DMS53 treated with DMSO at 0.1 percent for 48 hours (cell line): ENCODE measurements at regions not wholly inside any gene's neighbourhood (a gene's known extent, or its start where the extent isn't known, plus 50 kb on each side); places are given as distances from the start of the nearest gene placed in this dataset.
"Not testable (repeated sequence)": the region's sequence is repeated elsewhere in the genome, so short reads cannot be mapped to it uniquely, and the experiment has no call there.

ENCODE experiments used
- DNase-seq: peaks from one replicate; lab custom pipeline; 2025; ENCODE audit not compliant: unreplicated experiment; lab: John Stamatoyannopoulos, UW

GRCh38 chr6:113070681-113071080 lies 723.6 kb downstream of the RFPL4B start:
- DNase-seq, result not testable (repeated sequence)

DNA sequence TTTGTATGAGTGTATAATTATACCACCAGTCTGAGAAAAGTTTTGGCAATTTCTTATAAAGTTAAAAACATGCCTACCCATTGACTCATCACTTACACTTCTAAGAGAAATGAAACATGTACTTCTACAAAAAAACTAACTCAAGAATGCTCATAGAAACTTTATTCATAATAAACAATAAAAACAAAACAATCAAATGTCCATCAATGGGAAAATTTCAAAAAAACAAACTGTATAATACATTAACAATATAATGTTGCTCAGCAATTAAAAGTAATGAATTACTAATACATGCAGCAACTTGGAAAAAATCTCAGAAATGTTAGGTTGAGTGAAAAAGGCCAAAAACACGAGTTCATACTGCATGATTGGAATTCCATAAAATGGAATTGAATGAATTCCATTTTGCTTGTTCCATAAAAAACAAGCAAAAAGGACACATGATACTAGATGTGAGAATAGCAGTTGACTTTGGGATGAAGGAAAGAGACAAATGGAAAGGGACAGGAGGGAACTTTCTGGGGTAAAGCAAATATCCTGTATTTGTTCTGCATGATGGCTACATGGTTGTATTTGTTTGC lies 726.6 kb downstream of the RFPL4B start:
- DNase-seq, result peak; percentile 29

DNA sequence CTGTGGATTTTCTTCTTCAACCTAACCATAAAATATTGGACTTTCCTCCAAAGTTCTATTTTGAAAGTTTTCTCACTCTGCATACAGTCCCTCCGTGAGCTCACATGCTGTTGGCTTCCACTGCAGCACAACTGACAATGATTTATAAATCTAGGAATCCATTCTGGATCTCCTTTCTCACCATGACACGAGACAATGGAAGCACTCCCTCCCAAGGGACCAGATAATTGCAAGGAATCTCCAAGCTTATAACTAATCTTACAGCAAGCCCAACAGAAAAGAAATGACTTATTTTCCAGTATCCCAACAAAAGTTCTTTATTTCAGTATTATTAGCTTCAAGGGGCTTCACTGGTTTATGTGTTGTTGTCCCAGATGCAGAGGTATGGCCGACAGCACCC lies 729.0 kb downstream of the RFPL4B start:
- no peak for DNase-seq

GRCh38 chr6:113076816-113077215 lies 729.7 kb downstream of the RFPL4B start:
- no peak for DNase-seq

DNA sequence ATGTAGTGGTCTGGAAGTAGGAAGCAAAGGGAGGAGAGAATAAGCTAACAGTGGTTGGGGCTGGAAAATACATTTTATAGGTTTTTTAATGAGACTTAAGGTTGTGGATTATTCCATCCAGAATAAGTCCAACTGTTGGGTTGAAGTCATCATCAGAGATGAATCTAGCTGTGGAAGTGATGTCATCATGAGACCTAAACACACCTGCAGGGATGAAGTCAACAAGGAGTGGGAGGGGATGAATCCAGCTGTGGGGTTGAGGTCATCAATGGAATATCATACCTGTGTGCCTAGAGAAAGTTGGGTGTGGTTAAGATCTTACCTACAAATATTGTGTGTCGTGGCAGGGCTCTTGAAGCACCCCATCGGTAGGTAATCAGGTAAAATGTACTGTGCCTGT lies 730.7 kb downstream of the RFPL4B start:
- DNase-seq, result no peak

DNA sequence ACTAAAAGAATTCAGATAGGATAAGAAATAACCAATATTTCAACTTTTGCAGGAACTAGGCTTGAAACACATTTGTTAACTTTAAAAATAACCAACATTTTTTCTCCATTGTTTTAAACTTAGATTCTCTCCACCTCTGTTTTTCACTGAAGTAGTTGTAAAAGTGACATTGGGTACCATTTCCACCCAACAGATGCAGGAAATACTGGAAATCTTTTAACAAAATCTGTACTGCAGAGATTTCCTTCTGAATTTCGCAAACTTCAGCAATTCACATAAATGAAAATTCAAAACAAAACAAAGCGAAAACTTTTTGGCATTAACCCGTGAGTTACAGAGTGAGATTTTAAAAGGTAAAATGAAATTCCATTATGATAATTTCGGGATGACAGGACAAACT lies 731.7 kb downstream of the RFPL4B start:
- DNase-seq, result no peak

GRCh38 chr6:113082745-113083144 lies 735.6 kb downstream of the RFPL4B start:
- no peak for DNase-seq

DNA sequence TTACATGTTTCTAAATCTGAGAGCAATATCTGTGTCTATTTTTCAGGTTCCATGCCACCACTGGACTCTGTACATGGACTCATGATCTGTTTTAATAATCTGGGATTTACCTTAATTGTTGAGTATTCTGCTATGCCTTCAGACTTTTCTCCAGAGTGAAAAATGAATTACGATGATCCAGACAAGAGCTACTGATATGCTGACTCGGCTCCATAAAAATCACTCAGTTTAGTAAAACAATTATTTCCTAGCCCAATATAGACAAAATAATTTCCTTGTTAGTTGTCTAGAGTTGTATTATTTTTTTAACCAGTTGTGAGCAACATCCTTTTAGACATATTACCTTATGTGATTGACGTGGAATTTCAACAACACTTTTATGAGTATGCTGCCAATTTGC lies 736.8 kb downstream of the RFPL4B start:
- DNase-seq, result no peak

- DNase-seq, result no peak
These were observed 741.9 kb downstream of the RFPL4B start for GRCh38 chr6:113089056-113089455.

DNA sequence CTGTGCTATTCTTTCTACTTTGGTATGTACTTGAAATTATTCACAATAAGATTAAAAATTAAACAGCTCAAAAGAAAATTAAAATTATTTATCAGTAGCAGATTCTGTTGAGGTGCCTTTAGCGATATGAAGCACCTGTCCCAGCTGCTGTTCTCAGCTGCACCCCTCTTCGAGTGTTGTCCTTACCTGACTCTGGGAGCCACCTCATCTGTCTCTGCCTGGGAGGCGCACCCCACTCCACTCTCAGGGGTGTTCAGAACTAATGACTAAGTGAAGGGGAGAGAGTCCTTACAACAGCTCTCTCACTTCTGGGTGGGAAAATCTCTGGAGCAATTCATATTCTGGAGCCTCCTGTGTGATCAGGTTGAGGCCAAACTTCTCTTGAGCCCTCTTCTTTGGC lies 745.7 kb downstream of the RFPL4B start:
- DNase-seq, result no peak

GRCh38 chr6:113094779-113095178 lies 747.6 kb downstream of the RFPL4B start:
- DNase-seq, result no peak

GRCh38 chr6:113095841-113096240 lies 748.7 kb downstream of the RFPL4B start:
- DNase-seq, result no peak

DNA sequence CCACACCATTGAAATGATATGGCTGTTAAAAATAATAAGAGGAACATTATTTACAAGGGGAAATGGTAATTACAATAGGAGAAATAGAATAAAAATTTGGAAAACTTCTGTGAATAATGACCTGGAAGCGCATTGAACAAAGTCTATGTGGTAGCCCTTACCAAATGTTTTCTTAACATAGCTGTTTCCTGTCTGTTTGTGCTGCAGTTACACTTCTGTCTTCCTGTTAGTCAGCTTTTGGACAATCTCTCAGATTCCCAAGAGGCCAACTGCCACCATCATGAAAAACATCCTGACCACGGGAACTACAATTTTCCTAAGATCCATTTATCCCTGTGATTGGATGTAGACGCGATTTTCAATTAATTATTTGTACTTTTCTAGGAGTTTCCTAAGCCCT lies 754.4 kb upstream of the MARCKS start:
- no peak for DNase-seq

DNA sequence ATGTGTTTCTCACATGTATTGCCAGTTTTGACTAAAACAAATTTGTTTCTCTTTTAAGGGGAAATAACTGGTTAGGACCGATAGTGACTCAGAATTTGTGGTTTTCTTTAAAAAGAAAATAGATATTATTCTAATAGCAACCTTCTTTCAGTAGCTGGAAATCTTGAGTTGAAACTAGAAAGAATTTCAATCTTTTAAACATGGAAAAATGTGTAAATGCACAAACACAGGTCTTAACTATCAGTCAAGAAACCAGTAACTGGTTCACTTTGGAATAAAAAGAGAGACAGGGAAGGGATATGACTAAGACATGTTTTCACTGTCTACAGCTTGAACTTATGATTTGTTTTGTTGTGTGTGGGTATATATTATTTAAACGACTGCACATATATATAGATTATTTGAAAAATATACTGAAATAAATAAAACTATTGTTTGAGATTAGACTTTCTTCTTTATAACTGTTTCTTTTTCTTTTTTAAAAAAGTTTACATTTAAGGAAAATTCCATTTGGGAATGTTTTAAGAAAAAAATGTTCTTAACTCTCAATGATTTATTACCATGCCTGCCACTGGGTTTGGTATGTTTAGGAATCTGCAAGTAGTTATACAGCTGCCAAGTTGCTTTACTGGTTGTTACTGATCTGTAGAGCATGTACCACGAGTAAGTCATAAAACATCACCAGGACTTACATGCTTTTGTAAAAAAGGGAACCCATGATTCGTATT lies 753.3 kb upstream of the MARCKS start:
- DNase-seq, result no peak

DNA sequence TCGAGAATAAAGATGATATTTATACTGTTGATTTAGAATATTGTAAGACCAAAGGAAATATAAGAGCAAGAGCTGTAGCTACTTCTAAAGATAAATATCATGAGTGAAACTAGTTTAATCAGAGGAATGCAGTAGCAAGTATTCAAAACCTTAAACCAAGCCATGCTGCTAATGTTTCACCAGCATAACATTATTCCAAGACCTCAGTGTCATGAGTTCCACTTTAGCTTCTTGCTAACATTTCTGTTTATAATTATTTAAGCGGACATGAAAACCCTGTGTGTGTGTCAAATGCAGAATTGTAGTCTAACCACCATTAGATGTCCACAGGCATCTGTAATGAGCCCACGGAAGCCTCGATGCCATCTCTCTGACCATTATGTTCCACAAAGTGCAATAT lies 752.6 kb upstream of the MARCKS start:
- DNase-seq, result no peak

- no peak for DNase-seq
These were observed 752.2 kb upstream of the MARCKS start for GRCh38 chr6:113104951-113105350.

DNA sequence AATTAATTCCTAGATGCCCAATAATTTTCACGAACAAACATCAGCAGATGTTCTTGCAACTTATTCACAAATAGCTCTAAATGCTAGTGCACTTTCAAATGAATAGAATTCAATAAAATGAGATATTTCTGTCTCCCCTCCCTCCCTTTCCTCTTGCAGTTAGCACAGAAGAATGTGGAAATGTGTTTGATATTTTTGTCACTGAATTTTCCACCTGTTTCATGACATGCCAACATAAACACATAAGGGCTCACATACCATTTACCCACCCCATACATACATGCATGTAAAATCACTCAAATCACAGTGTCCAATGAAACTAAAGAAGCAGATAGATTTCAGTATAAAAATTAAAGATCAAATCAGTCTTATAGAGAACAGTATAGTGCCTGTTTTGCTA lies 746.9 kb upstream of the MARCKS start:
- no peak for DNase-seq

DNA sequence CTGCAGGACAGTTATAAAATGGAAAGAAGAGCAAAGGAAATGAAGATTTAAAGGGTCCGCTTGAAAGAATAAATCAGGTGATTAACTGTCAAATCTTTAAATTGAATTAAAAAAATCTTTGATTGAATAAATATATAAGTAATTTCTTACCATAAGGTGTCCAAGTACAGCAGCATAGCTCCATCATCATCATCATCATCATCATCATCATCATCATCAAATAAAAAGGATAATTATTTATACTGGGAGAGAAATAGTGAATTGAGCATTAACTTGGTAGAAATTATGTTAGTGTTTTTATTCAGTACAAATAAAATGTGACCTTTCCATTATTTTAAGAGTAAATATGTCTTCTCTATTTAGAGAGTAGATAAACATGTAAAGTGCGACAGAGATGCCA lies 745.6 kb upstream of the MARCKS start:
- no peak for DNase-seq

DNA sequence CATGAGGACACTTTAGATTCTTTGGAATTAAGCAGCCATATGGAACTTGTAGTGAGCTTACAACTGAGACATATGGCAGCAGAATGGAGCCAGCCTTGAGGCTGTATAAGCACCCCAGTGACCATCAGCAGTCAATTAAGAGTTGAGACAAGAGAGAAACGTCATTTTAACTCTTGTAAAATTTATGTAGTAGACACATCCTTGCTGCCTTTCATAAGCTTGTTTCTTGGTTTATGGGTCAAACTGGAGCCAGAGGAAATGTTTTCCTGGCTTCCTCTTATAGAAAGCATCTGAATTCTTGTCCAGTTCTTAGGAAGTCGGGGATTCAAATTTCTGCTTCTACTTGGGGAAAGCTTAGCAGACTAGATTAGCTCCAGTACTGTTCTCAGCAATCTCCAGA lies 745.1 kb upstream of the MARCKS start:
- DNase-seq, result no peak

- DNase-seq, result no peak
These were observed 741.9 kb upstream of the MARCKS start for GRCh38 chr6:113115196-113115595.

GRCh38 chr6:113120224-113120581 lies 736.9 kb upstream of the MARCKS start:
- no peak for DNase-seq

GRCh38 chr6:113120582-113121285 lies 736.4 kb upstream of the MARCKS start:
- no peak for DNase-seq

- no peak for DNase-seq
These were observed 735.6 kb upstream of the MARCKS start for GRCh38 chr6:113121571-113121970.
